Heart right ventricle (tissue), 16 donors: ENCODE measurements at regions not wholly inside any gene's neighbourhood (a gene's known extent, or its start where the extent isn't known, plus 50 kb on each side); places are given as distances from the start of the nearest gene placed in this dataset.

Source experiments
- ATAC-seq, 8 donors: fragments of 200-7000 bp; cut with Tn5 transposase; one replicate each; pipeline ENCODE4 v1.9.1; 2020; ENCODE audit warnings: mild to moderate bottlenecking in 8 of 8, moderate library complexity in 8 of 8, moderate number of reproducible peaks in 1 of 8
- DNase-seq, 2 donors: peaks; one replicate each; pipeline ENCODE4 v3.0.0-alpha.2; 2020
- H3K27ac ChIP-seq, 10 donors: fragments of 200-600 bp; sonication (generic) in 2 of 10; one replicate each; pipeline versions ENCODE4 v1.5.0 to v1.8.0; 2020 to 2022; ENCODE audit warnings: mild to moderate bottlenecking in 3 of 10
- H3K27me3 ChIP-seq, 7 donors: fragments of 200-600 bp; one replicate each; pipeline ENCODE4 v1.8.0; 2021 to 2022; ENCODE audit warnings: mild to moderate bottlenecking in 2 of 7
- H3K36me3 ChIP-seq, 9 donors: fragments of 200-600 bp; sonication (generic) in 1 of 9; one replicate each; pipeline versions ENCODE4 v1.5.0 to v1.8.0; 2020 to 2022; ENCODE audit warnings: mild to moderate bottlenecking in 2 of 9
- H3K4me1 ChIP-seq, 9 donors: fragments of 200-600 bp; sonication (generic) in 1 of 9; one replicate each; pipeline versions ENCODE4 v1.5.0 to v1.8.0; 2020 to 2022; ENCODE audit warnings: mild to moderate bottlenecking in 4 of 9
- H3K4me3 ChIP-seq, 10 donors: fragments of 200-600 bp; sonication (generic) in 2 of 10; one replicate each; pipeline versions ENCODE4 v1.5.0 to v1.8.0; 2020 to 2022; ENCODE audit warnings: mild to moderate bottlenecking in 7 of 10, moderate library complexity in 2 of 10
- H3K9me3 ChIP-seq, 11 donors: fragments of 200-600 bp in 10 of 11; sonication (generic) in 2 of 11; one replicate each; pipeline versions ENCODE4 v1.5.0 to v1.8.0; 2013 to 2022; ENCODE audit warnings: mild to moderate bottlenecking in 2 of 11, control low read depth in 1 of 11, moderate library complexity in 1 of 11
- WGBS, 2 donors: extraction: QIAGEN DNeasy Blood & Tissue Kit; methylation state at CpG; one replicate each; pipeline ENCODE4 v1.1.7; 2013; ENCODE audit warnings: inconsistent platforms in 1 of 2; 5-methylcytosine and 5-hydroxymethylcytosine counted together
- intact Hi-C, 10 donors: fragments of 100-400 bp; cut with DNase I; formaldehyde crosslinking; loops; one replicate each; pipeline versions ENCODE4 v1.11.1 to v1.14.2; 2022
- TF ChIP-seq, protein P1 (sequence below), 9 donors: fragments of 200-600 bp; sonication (generic) in 2 of 9; IDR thresholded peaks; one replicate each; pipeline versions ENCODE4 v1.5.0 to v1.8.0; 2021 to 2022; ENCODE audit warnings: antibody characterized with exemption in 9 of 9, mild to moderate bottlenecking in 5 of 9, moderate library complexity in 1 of 9
- donor health status: Arrhythmogenic right ventricular cardiomyopathy.
- donor health status: ischemic (EF 13 %, LVEDD 7.1; RV severe dilation, severe dysfunction).
- donor health status: healthy with polysubstance abuse.
- donor health status: DM: no; HTN: yes; CAD: no.
- donor health status: DM: no; HTN: no; CAD: no.
- donor health status: ischemic (EF 25% LVEDD 6.9; RV normal size, moderate dysfunction).
- donor health status: ischemic (EF 25% LVEDD 5.7; RV mildly dilated, moderate dysfunction).
- donor health status: healthy.
- donor health status: DM: yes; HTN: yes; CAD: no.
- donor health status: Ischemic cardiomyopathy.
- donor health status: ischemic (EF 35%, LVEDD 5.7; RV mildly dilated, moderate dysfunction).
- donor health status: nonischemic (EF 11% LVEDD 7.7; RV severe dilation, severe dysfunction).
- donor health status: DM: yes; HTN: yes; CAD: no.
- donor health status: PGD.
- donor health status: ischemic (EF 29% LVEDD 5.4; RV normal size, mild dysfunction).
- donor health status: nonischemic (EF 23%, LVEDD 6.1; RV moderate dilation, normal function).

GRCh38 chr3:171511450-171511849 lies 51.2 kb upstream of the TNIK start:
- no peaks in the 10 kb centered on the region for H3K27me3 ChIP-seq
- intact Hi-C loops: no loop called here
- no peak overlapping the region for H3K4me3 ChIP-seq
- WGBS, 2 donors: 65 to 67% methylated on average over 2 of the region's 2 CpGs
- H3K36me3 ChIP-seq: no peaks in the 10 kb centered on the region
- TF ChIP-seq, protein P1, sequence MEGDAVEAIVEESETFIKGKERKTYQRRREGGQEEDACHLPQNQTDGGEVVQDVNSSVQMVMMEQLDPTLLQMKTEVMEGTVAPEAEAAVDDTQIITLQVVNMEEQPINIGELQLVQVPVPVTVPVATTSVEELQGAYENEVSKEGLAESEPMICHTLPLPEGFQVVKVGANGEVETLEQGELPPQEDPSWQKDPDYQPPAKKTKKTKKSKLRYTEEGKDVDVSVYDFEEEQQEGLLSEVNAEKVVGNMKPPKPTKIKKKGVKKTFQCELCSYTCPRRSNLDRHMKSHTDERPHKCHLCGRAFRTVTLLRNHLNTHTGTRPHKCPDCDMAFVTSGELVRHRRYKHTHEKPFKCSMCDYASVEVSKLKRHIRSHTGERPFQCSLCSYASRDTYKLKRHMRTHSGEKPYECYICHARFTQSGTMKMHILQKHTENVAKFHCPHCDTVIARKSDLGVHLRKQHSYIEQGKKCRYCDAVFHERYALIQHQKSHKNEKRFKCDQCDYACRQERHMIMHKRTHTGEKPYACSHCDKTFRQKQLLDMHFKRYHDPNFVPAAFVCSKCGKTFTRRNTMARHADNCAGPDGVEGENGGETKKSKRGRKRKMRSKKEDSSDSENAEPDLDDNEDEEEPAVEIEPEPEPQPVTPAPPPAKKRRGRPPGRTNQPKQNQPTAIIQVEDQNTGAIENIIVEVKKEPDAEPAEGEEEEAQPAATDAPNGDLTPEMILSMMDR (IDR thresholded peaks at IDR 0.05): no peak
- H3K27ac ChIP-seq: no peak overlapping the region
- no peak for DNase-seq
- no peaks in the 10 kb centered on the region for H3K9me3 ChIP-seq
- no peak for ATAC-seq
- H3K4me1 ChIP-seq: peaks cover 0 to 4% (median 0%) of the 10 kb centered on the region in 9 donors
